NCI-H345 treated with DMSO at 0.1 percent for 48 hours (cell line): ENCODE measurements at regions not wholly inside any gene's neighbourhood (a gene's known extent, or its start where the extent isn't known, plus 50 kb on each side); places are given as distances from the start of the nearest gene placed in this dataset.

ENCODE experiments used
- DNase-seq: peaks from one replicate; lab custom pipeline; 2025; ENCODE audit not compliant: unreplicated experiment; lab: John Stamatoyannopoulos, UW

DNA sequence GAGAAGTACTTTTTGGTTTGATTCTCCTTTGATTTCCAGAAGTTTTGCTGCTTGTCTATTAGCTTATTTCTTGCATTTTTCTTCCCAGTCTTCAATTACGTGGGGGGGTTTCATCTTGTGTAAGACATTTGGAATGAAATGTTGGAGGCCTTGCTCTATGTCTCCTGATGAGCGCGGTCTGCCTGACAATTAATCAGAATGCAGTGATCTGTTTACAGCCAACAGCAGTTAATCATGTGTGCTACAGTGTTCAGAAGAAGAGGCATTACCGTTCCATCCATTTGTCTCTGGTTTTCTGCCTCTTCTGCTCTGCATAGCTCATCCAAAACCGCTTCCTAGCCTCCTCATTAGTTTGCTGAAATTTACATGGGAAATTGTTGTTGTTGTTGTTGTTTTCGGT is 134.4 kb upstream of the ST6GAL2 start:
- no peak for DNase-seq

DNA sequence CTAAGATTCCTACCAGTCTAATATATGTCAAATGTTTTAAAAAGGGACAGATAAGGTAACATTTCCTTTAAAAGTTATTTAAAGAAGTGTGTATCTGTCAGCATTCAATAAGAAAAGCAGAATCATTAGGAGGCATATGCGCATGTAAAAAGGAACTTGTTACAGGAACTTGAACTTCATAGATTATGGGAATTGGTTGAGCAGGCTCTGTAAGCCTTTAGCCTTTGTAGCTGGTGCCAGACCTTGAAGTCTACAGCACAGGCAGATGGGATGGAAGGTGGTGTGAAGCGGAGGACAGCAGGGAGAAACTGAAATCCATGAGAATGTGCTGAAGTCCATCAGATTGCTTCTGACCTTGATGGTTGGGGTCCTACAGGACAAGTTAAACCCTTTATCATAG is 138.3 kb upstream of the ST6GAL2 start:
- DNase-seq: no peak

DNA sequence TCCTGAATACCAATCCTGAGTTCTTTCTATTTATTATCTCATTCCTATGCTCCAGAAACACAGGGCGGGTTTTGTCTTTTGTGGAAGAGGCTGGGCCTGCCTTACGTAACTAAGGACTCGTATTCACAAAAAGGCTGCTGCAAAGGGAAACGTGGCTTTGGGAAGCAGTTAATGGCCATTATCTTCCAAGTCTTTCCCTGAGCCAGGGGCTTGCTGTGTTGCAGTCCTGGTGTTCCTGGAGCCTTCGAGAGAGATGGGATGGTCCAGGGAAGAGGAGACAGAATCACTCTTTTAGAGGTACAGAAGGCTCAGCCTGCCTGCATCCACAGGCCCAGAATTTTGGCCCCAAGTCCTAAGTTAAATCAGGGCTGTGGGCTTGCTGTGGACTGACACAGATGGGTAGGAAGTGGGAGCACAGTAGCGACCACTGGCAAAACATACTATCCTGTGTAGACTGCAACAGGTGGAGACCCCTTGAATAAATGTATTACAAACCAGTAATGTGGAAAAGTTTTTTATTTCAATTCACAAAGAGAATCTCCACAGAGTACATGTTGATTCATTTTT is 139.4 kb upstream of the ST6GAL2 start:
- no peak for DNase-seq

DNA sequence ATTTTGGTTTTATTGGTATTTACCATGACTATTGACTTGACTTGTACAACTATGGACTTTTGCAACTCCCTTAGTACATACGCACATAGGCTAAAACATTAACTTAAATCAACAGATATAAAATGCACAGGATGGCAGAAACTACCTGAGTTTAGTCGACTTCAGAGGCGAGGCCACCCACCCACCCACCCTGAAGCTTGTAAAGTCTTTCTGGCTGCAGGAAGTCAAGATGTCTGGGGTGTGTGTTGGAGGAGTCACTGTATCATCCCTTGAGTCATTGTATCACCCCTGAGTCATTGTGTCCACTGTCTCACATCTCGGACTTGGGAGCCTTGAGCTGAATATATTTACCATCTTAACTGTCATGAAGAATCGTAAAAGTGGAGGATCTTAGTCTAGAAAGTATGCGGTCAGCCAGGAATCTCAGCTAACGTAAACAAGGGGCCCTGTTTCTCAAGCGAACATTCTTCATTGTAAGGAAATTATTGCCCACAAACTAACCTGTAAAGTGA is 140.0 kb upstream of the ST6GAL2 start:
- DNase-seq: no peak

DNA sequence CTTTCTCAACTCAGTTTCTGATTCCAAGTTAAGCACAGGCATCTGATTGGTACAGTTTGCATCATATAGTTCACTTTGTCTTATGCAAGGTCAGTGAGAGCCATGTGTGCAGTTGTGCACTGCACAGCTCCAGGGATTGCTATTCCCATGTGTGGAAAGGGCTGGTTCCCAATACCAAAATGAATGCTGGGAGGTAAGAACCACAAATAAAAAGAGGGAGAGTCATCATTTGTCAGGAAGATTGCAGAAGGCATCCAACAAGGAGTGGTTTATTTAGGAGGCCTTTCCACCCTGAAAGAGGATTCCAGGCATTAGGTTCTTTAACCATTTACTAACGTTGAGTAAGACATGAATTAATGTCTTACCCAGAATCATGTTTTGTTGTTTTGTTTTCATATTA is 141.2 kb upstream of the ST6GAL2 start:
- DNase-seq: no peak

DNA sequence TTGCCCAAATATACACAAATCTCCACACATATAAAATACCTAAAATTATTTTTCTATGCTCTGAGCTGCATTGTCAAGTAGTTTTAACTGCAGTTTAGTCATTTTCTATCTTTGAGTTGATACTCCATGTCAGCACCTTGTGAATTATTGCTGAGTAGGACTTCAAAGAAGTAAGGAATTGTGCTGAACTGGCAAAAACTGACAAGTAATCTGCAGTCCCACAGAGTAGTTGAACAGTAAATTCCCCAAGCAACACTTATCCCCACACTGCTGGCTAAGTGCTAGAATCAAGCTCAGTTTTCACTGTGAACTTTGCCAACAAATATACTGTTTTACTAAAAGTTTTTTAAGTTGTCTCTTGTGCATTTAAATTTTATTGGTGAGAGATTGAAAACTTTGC is 141.8 kb upstream of the ST6GAL2 start:
- DNase-seq: no peak

DNA sequence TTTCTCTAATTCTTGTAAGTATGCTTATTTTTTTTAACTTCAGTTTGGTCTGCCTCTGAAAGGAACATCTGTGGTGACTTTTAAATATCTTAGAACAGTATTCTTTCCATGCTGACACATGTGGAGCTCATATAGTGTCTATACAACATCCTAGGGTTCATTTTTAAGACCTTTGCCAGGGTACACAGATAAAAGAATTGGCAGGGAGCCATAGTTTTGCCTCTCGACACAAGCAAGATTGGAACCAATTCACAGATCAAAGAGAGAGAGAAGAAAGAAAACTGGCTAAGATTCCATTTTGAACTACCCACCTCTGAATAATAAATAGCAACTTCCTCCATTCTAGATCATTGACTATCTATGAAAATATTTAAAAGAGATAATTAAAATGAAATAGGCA is 142.7 kb upstream of the ST6GAL2 start:
- DNase-seq: no peak

DNA sequence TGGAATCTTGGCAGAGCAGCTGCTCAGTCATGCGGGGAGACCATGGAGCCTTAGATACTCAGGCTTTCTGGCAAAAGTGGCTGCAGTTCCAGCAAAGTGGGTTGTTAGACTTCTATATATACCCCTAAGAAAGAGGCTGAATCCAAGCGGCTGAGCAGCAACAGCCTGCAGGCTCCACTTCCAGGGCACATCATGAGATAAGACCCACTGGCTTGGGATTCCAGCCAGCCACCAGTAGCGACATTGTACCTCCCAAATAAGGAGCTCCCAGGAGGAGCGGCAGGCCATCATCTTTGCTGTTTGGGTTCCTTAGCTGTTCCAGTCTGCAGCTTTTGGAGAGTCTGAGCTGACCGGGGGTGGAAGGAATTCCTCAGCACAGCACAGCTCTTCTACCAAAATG is 150.3 kb upstream of the ST6GAL2 start:
- DNase-seq: no peak

DNA sequence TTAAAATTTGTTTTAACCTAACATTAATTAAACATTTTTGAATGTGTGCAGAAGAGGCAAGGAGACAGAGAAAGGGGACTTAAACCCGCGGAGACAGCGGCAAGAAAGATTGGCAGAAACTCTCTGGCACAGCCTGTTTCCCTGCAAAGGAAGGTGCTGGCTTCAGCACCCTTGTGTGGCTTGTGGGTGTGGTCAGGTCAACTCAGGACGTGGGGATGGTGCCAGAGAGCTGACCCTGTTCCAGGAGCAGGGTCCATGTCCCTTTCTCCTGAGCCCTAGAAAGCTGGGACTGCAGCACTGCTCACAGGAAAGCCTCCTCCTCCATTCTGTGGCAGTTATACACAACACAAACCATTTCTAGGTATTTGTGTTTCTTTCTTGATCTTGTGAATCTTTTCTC is 176.2 kb upstream of the ST6GAL2 start:
- DNase-seq: no peak

DNA sequence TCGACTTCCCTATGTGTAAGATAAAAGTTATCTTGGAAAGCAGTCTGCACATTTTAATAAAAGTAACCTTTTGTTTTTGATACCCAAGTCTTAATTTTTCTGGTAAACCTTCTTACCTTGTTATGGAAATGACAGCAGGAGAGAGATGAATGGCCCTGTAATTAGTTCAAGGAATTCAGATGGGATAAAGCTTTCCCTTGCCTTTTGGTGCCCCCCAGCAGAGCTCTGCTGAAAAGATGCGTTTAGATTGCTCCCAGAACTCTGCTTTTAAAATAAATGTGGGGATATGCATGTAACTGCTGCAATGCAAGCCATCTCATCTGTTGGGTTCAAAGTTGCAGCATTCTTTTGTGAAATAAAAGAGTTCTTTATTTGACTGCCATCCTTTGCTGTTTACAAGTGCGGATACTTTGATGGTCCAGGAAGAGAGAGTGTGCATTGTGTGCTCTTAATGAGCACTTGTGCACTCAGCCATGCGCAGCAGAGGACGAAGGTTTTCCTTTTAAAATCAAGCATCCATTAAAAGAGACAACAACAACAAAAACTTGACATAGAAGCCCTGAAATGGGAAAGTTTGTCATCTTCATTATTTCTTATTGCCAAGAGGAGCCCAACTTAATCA is 176.7 kb upstream of the ST6GAL2 start:
- peak; percentile 45 for DNase-seq

DNA sequence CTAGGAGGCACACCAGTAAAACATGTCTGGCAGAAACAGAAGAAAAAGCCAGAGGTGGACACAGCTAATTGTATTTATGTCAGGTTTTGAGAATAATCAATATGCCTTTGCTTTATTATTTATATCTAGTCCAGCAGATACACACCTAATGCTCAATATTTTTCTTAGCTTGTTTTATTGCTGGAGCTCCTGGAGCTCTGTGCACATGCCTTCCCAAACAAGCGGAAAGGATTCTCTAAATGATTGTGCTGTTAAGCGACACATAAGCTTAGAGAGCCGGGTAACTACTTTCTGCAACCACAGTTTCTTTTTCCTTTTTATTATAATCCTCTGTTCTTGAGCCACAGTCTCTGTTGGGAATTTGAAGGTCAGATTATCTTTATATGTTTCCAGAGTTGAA is 177.3 kb upstream of the ST6GAL2 start:
- DNase-seq: no peak

DNA sequence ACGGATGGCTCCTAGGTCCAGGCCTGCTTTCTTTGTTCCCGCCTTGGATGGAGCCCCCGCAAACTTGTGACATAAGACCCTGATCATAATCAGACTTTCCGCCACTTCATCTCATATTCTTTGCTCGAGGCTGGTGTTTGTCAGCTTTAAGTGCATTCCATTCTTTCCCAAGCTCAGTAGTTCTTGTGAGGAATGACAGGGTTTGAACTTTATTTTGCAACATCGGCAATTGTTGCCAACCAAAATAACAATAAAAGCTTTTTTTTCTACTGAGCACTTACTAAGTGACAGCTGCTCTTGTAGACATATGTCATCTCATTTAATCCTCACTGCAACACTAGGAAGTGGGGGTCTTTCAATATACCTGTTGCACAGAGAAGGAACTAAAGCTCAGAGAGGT is 178.8 kb upstream of the ST6GAL2 start:
- no peak for DNase-seq

DNA sequence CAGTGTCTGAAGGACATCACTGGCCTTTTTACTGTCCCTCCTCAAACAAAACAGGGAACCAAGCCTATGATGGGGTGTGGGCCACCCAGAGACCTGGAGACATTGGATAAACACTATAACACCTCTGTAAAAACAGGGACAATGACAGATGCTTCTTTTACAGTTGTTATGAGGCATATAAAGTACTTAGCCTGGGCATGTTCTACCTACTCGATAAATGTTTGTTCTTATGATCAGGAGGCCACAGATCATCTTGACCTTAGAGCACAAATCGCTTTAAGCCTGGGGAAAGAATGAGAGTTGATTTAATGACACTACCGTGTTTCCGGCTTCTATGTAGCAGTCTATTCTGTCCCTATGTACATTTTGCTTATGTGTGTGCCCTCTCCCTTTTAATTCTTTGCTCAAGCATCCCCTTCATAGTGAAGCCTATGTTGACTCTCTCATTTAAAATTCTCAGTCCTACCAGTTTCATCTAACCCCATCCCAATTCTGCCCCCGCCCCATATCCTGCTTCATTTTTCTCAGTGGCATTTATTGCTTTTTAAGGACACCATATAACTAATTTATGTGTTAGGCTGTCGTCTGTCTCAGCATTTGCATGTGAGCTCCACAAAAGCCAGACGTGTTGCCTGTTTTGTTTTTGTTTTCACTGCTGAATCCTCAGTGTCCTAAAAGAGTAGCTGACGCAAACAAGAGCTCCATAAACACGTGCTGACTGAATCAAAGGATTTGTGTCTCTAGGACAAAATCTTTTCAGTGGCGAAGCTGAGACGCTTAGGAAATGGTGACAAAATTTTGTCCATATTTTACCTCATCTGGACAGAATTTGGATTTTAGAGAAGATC is 182.3 kb upstream of the ST6GAL2 start:
- peak; percentile 88 for DNase-seq

DNA sequence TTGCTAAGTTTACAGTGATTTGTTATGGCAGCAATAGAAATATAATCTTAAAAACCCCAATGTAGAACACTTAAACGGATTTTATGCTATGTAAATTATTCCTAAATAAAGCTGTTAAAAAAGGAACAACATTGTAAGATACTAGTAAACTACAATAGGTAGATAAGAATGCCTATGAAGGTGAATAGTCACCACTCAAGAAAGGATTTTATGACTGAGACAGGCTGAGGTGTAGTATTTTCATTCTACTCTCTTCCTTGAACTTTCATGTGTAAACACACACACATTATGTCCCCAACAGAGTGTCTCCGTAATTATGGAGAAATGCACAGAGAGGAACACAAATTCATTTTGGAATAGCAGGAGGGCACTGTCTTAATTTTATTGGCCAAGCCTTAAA is 183.9 kb upstream of the ST6GAL2 start:
- DNase-seq: no peak

DNA sequence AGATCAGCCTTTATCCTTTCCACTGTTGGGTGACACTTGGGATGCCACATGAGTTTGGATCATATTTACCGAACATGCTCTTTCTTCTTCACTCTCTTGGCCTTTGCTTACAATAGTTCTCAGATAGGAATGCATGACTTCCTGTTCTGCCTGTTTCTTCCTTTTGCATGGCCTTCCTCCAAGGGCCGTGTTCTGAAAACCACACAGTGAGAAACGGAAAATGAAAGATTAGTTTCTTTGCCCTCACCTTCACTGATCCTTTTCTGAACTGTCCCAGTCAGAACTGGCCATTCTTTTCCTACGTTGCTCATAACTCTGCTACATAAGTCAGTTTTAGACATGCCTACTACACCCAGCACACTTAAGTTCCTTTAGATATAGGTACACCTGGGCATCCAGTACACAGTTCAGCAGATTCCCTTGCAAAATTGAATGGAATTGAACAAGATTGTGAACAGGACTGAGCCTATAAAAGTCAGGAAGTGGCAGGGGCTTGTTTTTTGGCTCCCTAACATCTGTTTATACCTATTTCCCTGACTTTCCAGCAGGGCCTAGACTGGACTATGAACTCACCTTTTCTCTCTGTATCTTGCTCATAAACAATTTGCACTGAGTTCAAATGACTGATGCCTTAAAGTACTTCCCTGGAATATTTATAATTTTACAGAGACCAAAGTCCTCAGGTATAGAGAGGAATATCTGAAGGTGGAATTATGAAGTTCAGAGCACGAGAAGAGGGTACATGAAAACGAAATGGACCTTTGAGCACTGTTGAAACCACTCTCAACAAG is 186.4 kb upstream of the ST6GAL2 start:
- DNase-seq: no peak

DNA sequence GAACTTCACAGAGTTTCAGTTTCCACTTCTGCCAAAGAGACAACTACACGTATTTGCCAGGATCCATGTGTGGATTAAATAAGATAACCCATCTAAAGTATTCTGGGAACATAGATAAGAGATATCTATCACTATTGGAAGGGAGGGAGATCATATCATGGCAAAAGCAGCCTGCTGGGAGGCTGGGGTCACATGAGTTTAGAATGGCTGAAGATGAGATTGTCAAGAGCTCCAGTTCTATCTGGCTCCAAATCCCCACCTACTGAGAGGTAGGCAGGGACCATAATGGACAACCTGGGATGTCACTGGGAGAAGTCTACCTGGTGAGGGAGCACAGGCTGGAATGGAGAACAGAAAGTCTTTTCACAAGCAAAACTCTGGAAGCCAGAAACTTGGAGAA is 192.6 kb upstream of the ST6GAL2 start:
- no peak for DNase-seq

DNA sequence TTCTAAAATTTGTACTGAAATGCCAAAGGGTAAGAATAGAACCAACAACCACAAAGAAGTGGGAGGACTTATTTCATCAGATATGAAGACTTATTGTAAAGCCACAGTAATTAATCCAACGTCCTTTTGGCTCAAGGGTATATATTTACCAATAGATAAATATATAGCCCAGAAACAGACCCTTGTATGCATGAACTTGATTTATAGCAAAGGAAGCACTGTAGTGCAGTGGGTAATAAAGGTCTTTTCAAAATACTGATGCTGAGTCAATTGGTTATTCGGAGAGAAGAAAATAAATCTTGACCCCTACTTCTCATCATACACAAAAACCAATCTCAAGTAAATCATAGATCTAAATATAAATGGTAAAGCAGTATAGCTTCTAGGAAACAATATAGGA is 200.5 kb upstream of the ST6GAL2 start:
- DNase-seq: no peak

DNA sequence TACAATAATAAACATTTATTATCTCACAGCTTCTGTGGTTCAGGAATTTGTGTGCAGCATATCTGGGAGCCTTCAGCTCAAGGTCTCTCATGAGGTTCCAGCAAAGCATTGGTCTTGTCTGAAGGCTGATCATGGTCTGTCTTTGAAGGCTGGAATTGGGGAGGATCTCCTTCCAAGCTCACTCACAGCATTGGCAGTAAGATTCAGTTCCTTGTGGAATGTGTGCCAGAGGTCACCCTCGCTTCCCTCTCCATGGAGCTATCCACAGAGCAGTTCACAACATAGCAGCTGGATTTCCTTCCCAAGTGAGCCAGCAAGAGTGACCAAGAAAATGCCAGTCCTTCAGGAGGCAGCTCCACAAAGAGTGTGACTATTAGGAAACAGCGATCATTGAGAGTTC is 202.2 kb upstream of the ST6GAL2 start:
- DNase-seq: no peak

DNA sequence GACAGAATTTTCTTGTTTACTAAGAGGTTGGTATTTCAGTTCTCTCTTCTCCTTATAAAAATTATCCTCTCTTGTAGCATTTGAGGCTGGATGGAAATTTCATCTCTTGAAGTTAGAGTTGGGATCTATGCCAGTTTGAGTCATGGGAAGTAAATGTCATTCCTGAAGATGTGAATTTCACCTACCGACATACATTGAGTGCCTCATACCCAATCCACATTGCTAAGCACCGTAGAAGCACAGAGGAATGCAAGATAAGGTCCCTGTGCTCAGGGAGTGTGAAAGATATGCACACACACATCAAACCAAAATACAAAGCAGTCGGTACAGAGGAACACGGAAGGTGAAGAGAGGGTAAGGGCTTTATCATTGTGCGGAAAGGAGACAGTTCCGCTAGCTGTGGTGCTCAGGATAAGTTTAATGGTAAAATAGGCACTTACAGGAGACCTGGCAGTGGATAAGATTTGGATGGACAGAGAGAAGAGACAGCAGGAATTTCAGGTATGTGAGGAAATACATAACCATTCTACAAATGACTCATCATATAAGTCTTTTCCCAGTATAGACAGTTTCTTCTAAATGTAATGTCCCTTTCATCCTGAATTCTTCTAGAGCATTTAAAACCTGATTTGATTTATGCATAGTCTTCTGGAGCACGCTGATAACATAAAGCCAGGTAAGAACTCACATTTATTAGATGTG is 205.3 kb upstream of the ST6GAL2 start:
- no peak for DNase-seq

DNA sequence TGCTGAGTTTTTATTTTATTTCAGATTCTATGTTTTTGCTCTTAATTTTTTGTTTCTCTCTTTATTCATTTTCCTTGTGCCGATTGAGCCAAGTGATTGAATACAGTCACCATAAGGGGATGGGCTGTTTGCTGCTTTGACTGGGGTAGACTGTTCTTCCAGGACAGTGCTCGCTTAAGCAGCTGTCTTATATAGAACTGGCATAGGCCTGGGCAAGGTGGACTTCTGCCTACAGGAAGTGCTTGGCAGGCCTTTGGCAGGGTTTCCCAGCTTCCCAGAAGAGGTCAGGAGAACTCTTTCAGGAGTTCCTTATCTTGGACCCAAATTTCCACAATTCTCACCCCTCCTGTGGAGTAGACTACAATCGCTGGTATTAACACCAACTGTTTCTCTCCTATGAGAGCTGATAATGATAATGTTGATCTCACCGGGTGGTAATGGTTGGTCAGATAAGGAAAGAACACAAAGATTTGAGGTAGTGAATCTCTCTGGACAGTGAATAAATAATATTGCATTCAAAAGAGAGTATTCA is 207.5 kb upstream of the ST6GAL2 start:
- DNase-seq: no peak
